GM19351 (cell line): ENCODE measurements at regions not wholly inside any gene's neighbourhood (a gene's known extent, or its start where the extent isn't known, plus 50 kb on each side); places are given as distances from the start of the nearest gene placed in this dataset.
"Not testable (repeated sequence)": the region's sequence is repeated elsewhere in the genome, so short reads cannot be mapped to it uniquely, and the experiment has no call there.

Experiments
- ATAC-seq: cut with Tn5 transposase; IDR thresholded peaks from one replicate; pipeline ENCODE4 v1.9.1; 2021; ENCODE audit warnings: mild to moderate bottlenecking, moderate library complexity; ENCODE audit not compliant: unreplicated experiment

- no peak for ATAC-seq
Measured at GRCh38 chr2:4965556-4966320, 726.4 kb upstream of the SOX11 start.

DNA sequence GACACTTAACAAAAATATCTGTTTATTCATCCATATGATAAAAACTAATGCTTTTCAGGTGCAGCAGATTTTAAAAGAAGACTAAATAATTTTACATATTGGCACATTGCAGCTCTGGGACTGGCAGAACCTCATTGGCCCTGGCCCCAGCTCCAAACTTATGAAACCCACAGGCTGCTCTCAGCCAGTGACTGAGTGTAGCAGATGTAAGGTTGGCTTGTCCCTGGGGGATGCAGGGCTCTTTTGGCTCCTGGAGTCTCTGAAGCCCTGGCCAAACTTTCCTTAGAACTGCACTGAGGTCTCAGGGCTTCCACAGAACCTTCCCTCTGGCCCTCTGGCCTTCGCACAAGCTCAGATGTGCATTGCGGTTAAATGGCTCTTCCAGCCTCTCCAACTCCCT is 725.0 kb upstream of the SOX11 start:
- no peak for ATAC-seq

- no peak for ATAC-seq
Measured at GRCh38 chr2:4972472-4972871, 719.7 kb upstream of the SOX11 start.

GRCh38 chr2:4973354-4973753 is 718.8 kb upstream of the SOX11 start:
- no peak for ATAC-seq

DNA sequence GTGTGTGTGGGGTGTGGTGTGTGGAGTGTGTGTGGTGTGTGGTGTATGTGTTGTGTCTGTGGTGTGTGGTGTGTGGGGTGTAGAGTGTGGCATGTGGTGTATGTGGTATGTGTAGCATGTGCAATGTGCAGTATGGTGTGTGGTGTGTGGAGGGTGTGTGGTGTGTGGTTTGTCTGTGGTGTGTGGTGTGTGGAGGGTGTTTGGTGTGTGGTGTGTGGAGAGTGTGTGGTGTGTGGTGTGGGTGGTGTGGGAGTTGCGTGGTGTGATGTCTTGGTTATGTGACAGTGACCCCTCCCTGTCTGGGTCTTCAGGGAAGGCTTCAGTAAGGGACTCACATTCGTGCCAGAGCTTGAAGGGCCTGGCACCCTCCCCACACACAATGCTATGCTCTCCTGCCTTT is 718.2 kb upstream of the SOX11 start:
- ATAC-seq: no peak

GRCh38 chr2:4976407-4976806 is 715.8 kb upstream of the SOX11 start:
- no peak for ATAC-seq

DNA sequence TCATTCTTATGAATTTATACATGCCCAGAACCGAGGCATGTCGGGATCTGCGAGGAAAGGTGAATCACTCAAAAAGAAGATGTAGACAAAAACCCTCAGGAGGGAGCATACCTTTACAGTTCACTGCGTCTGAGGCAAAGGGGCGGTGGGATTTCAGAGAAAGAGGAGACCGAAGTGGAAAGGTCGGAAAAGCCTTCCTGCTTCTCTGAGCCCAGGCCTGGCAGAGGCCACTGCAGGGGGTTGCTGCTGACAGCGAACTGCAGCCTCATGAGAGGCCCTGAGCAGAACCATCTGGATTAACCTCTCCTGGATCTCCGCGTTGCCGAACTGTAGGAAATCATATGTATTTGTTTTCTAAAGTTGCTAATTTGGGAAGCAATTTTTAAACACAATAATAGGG is 713.1 kb upstream of the SOX11 start:
- no peak for ATAC-seq

DNA sequence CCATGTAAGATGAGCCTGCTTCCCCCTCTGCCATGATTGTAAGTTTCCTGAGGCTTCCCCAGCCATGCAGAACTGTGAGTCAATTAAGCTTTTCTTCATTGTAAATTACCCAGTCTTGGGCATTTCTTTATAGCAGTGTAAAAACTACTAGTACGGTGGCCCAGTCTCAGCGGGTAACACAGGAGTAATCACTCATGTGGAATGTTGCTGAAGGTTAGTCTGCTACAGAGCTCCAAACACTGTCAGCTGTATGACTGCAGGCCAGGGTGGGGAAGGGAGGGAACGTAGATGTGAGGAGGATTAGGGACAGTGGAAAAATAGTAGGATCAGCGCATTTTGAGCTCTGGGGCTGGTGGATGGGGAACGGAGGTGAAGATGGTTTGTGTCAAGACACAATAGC is 711.2 kb upstream of the SOX11 start:
- ATAC-seq: no peak

- ATAC-seq: no peak
Measured at GRCh38 chr2:4981802-4982409, 710.3 kb upstream of the SOX11 start.

GRCh38 chr2:4988444-4988843 is 703.7 kb upstream of the SOX11 start:
- ATAC-seq: not testable (repeated sequence)

GRCh38 chr2:4992226-4992625 is 700.0 kb upstream of the SOX11 start:
- ATAC-seq: no peak

DNA sequence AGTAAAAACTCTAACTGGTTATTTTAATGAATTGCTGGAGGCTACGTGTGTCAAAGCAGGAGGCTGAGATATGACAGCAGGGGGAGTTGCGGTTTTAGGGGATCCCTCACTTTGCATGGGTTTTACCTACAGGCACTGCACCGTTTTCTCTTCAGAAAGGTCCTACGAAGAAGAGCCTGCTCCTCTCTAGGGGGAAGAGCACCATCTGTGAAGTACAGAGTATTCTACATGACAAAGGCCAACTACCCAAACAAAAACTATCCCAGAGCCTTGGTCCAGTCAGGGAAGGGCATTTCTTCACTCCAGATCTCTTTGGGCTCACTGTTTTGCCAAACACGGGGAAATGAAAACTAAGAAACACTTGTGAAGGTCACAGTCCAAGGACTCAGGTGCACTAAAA is 696.7 kb upstream of the SOX11 start:
- no peak for ATAC-seq

DNA sequence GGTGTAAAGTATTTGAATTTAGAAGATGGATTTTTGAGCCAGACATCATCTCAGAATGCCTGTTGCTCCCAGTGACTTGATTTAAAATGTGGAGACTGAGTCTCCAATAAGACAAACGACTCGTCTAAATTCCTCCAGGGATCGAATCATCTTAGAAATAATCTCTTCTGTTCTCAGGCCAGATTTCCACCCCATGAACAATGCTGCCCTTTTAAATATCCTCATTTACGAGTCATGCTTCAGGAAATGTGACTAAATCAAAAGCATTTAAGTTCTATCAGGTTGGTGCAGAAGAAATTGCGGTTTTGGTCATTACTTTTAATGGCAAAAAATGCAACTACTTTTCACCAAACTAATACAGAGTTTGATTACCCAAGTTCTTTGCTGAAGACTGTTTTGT is 684.6 kb upstream of the SOX11 start:
- ATAC-seq: no peak

- ATAC-seq: no peak
Measured at GRCh38 chr2:5019324-5019723, 672.9 kb upstream of the SOX11 start.

DNA sequence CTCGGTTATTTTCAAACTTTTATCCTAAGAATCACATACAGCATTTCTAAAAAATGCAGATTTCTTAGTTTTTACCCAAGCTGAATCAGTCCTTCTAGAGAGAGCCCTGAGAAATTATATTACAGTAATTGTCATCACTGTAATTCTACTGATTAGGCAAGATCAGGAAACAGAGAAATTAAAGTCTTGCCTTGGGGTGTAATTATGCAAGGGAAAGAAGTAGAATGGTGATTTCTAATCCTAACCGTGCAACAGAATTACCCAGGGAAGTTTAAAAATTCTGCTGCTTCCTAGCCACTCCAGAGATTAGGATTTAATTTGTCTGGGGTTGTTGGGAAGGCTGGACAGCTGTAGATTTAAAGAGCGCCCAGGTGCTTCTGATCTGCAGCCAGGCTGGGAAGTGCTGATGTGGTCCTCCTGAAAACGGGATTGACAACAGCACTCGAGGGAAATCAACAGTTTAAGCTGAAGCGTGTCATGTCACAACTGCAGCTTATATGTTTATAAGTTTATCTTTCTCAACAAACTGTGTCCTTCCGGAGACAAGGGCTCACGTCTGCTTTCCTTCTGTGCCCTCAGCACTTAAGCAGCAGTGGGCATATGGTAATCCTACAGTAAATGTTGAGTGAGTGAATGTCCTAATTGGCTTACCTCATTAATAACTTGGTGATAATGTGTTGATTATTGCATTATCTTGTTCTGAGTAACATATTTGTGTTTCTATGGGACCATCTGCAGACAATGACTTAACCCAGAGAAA is 671.9 kb upstream of the SOX11 start:
- no peak for ATAC-seq

DNA sequence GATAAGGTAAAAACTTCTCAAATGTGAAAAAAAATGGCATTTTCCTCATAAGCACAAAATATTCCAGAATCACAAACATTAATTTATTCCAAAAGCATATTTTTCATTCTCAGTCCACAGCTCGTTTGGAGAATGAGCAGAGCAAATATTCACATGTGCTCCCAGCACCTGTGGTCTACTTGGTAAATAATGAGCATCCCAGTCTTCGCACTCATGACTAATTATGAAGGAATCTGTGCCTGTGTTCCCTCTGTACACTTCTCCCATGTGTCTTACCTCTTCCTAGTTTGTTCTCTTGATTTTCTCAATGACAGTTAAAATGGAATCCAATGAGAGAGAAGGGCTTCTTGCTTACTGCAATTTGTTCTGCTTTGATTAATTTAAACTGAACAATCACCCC is 671.0 kb upstream of the SOX11 start:
- ATAC-seq: no peak

- ATAC-seq: no peak
Measured at GRCh38 chr2:5022061-5022460, 670.1 kb upstream of the SOX11 start.

- not testable (repeated sequence) for ATAC-seq
Measured at GRCh38 chr2:5022708-5023635, 669.2 kb upstream of the SOX11 start.

DNA sequence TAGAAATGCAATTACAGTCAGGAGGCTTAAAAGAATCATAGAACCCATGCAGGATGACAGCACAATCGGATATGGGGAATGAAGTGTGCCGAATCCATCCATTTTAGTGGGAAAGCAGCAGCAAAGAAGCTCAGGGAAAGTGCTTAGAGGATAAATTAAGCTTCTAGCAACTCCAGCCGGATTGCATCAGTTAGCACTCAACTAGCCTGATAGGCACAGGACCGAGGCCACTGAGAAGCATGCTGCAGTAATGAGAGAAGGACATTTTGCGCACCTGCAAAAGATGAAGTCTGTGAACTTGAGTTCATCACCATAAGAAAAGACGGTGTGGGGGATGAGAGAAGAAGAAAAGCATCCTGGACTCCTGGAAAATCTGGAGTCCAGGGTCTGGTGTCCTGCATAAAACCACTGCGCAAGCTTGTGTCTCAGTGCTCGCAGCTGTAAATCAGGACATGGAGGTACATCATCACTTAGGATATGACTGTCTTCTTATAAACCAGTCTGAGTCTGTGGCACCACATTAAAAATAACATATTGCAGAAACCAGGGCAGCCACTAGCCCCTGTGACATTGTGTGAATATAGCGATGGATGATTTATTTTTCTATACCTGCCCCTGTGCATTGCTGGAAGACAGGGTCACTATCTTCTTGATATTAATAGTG is 665.5 kb upstream of the SOX11 start:
- no peak for ATAC-seq

DNA sequence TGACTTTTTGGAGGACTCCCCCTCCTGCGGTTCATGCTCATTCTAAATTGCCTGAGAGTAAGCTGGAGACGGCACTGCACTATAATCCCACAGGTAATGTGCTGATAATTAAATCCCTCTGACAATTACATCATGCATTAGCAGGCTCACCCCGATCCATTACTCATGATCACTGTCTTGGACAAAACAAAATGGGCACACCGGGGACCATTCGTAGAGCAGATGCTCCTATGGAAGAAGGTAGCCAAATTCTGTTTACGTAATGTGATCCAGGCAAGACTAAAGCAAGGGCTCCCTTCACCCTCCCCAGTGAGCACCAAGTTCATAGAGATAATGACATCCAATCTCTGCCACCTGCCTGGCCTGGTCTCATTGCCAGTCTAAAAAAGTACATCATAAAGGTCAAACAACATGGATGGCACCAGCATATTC is 657.1 kb upstream of the SOX11 start:
- no peak for ATAC-seq
